Prostate gland (tissue), 2 donors: ENCODE measurements at regions not wholly inside any gene's neighbourhood (a gene's known extent, or its start where the extent isn't known, plus 50 kb on each side); places are given as distances from the start of the nearest gene placed in this dataset.

Source experiments
- CTCF ChIP-seq, 4 experiments: fragments of 200-600 bp in 2 of 4; fragments of 450-650 bp in 2 of 4; sonication (generic) in 2 of 4; IDR thresholded peaks; 1 replicate in 3 of 4; 2 replicates in 1 of 4; pipeline ENCODE4 v1.5.1; 2016 to 2019; ENCODE audit warnings: antibody characterized with exemption in 4 of 4, mild to moderate bottlenecking in 2 of 4, moderate library complexity in 2 of 4
- POLR2A ChIP-seq: fragments of 450-650 bp; IDR thresholded peaks from one replicate; pipeline ENCODE4 v1.6.1; 2016; ENCODE audit warnings: antibody characterized with exemption, mild to moderate bottlenecking
- POLR2AphosphoS5 ChIP-seq: sonication (generic); formaldehyde crosslinking; IDR thresholded peaks from one replicate; pipeline ENCODE4 v1.6.1; 2017; ENCODE audit warnings: antibody characterized with exemption

DNA sequence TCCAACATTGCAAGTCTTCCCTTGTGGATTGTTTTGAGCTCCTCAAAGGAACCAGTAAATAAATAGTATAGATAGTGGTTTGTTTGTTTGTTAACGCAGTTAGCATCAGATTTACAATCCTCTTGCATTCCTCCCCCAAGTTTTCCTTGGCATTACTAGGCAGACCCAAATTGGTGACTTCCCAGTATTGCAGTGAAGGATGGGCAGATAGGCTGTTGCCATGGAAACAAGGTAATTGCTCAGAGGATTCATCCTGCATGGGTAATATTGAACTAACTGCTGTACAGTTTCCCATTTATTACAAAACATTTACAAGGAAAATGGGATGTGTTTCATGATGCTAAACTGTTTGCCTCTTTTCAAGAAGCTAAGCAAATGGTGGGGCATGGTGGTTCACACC is 477.2 kb downstream of the EPM2A start:
- no peak for TF ChIP-seq CTCF (IDR thresholded peaks at IDR 0.05)
- TF ChIP-seq POLR2A: no peak
- no peak for TF ChIP-seq POLR2AphosphoS5
